Esophagus muscularis mucosa (tissue), 4 donors: ENCODE measurements at regions not wholly inside any gene's neighbourhood (a gene's known extent, or its start where the extent isn't known, plus 50 kb on each side); places are given as distances from the start of the nearest gene placed in this dataset.

Source experiments
- DNase-seq: peaks from one replicate; pipeline ENCODE4 v3.0.0-alpha.2; 2017; ENCODE audit errors: extremely low spot score
- H3K27ac ChIP-seq, 4 donors: fragments of 200-600 bp; sonication (generic); replicated peaks in 1 of 4; 1 replicate in 3 of 4; 2 replicates in 1 of 4; pipeline ENCODE4 v1.5.1; 2016 to 2019; ENCODE audit warnings: mild to moderate bottlenecking in 1 of 4
- H3K27me3 ChIP-seq, 4 donors: fragments of 200-600 bp; sonication (generic); one replicate each; pipeline versions ENCODE4 v1.5.1 to v1.6.0; 2016 to 2019
- H3K36me3 ChIP-seq, 4 donors: fragments of 200-600 bp; sonication (generic); one replicate each; pipeline ENCODE4 v1.5.1; 2016 to 2019
- H3K4me1 ChIP-seq, 4 donors: fragments of 200-600 bp; sonication (generic); one replicate each; pipeline ENCODE4 v1.5.1; 2016 to 2019
- H3K4me3 ChIP-seq, 4 donors: fragments of 200-600 bp; sonication (generic); 1 replicate in 2 of 4; 2 replicates in 2 of 4; pipeline ENCODE4 v1.5.1; 2016 to 2019; ENCODE audit warnings: mild to moderate bottlenecking in 4 of 4, moderate library complexity in 1 of 4
- H3K9me3 ChIP-seq, 4 donors: fragments of 200-600 bp; sonication (generic); 1 replicate in 3 of 4; 2 replicates in 1 of 4; pipeline ENCODE4 v1.5.1; 2016 to 2019
- EP300 ChIP-seq: sonication (generic); formaldehyde crosslinking; IDR thresholded peaks from one replicate; pipeline ENCODE4 v1.6.1; 2017; ENCODE audit warnings: antibody characterized with exemption
- POLR2A ChIP-seq: fragments of 450-650 bp; IDR thresholded peaks from one replicate; pipeline ENCODE4 v1.6.1; 2017; ENCODE audit warnings: antibody characterized with exemption, moderate library complexity, mild to moderate bottlenecking, low read depth
- POLR2AphosphoS5 ChIP-seq, 2 donors: sonication (generic); formaldehyde crosslinking; IDR thresholded peaks; one replicate each; pipeline ENCODE4 v1.6.1; 2017; ENCODE audit warnings: antibody characterized with exemption in 2 of 2
- WGBS: methylation state at CpG from one replicate; pipeline ENCODE4 v1.1.5; 2018; 5-methylcytosine and 5-hydroxymethylcytosine counted together
- intact Hi-C: fragments of 100-400 bp; cut with DNase I; formaldehyde crosslinking; loops from one replicate; pipeline ENCODE4 v1.15.1; 2023
- TF ChIP-seq, protein P1 (sequence below), 3 experiments: fragments of 200-600 bp in 2 of 3; fragments of 450-650 bp in 1 of 3; sonication (generic) in 2 of 3; IDR thresholded peaks; one replicate each; pipeline ENCODE4 v1.5.1; 2017 to 2019; ENCODE audit warnings: antibody characterized with exemption in 3 of 3, mild to moderate bottlenecking in 2 of 3, moderate library complexity in 1 of 3

DNA sequence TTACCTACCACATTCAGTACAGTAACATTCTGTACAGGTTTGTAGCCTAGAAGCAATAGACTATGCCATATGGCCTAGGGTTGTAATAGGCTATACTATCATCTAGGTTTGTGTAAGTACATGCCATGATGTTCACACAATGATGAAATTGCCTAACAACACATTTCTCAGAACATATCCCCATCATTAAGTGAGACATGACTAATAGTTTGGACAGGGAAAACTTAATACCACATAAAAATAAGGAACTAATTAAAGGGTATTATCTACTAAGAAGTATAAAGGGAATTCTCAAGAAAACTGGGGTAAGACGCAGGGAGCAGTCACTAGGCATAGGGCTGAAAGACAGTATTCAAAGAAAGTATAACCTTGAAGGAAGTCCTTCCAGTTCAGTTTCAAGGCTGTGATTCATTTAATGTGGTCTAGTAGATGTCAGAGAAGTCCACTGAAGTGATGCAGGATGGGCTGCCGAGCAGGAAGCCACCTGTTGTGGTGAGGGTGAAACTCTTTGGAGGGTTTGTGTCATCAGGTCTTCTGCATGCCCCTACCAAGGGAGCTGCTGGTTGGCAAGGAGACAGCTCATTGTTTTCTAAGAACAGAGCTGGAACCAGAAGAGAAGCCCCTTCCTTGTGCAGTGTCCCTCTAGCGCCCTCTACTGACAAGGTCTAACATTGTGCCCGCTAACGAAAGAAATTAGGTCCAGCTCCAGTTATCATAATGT lies 122.9 kb downstream of the OLFM4 start:
- H3K4me3 ChIP-seq: no peak overlapping the region
- no peaks in the 10 kb centered on the region for H3K4me1 ChIP-seq
- intact Hi-C loops: no loop called here
- H3K36me3 ChIP-seq: no peaks in the 10 kb centered on the region
- H3K9me3 ChIP-seq: no peaks in the 10 kb centered on the region
- 31% methylated on average over 5 of the region's 5 CpGs for WGBS
- no peak for DNase-seq
- peaks cover 0 to 9% (median 0%) of the 10 kb centered on the region in 4 donors for H3K27me3 ChIP-seq
- TF ChIP-seq EP300 (no peak), POLR2AphosphoS5 (IDR thresholded peaks at IDR 0.05) (no peak), POLR2A (no peak)
- TF ChIP-seq, protein P1, sequence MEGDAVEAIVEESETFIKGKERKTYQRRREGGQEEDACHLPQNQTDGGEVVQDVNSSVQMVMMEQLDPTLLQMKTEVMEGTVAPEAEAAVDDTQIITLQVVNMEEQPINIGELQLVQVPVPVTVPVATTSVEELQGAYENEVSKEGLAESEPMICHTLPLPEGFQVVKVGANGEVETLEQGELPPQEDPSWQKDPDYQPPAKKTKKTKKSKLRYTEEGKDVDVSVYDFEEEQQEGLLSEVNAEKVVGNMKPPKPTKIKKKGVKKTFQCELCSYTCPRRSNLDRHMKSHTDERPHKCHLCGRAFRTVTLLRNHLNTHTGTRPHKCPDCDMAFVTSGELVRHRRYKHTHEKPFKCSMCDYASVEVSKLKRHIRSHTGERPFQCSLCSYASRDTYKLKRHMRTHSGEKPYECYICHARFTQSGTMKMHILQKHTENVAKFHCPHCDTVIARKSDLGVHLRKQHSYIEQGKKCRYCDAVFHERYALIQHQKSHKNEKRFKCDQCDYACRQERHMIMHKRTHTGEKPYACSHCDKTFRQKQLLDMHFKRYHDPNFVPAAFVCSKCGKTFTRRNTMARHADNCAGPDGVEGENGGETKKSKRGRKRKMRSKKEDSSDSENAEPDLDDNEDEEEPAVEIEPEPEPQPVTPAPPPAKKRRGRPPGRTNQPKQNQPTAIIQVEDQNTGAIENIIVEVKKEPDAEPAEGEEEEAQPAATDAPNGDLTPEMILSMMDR (IDR thresholded peaks at IDR 0.05): peak in 2 of 3 experiments; percentile 28 to 46
- no peak overlapping the region for H3K27ac ChIP-seq

DNA sequence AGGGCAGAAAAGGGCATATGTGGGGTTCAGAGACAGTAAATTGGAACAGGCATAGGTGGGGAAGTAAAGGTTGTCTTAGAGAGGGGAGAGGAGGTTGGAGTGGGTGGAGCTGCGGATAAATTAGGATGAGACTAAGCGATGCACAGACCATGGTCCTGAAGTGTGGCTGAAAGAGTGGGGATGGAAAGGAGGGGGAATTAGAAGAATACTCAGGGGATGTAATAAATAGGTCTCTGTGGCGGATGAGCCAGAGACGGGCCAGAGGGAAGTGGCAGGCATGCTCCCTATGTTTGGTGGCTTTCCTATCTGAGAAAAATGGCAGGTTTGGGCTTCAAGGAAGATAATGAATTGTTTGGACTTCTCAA lies 123.4 kb downstream of the OLFM4 start:
- DNase-seq: no peak
- Histone ChIP-seq H3K4me1 (no peaks in the 10 kb centered on the region), H3K27me3 (peaks cover 0 to 9% (median 0%) of the 10 kb centered on the region in 4 donors), H3K9me3 (no peaks in the 10 kb centered on the region), H3K4me3 (no peak overlapping the region), H3K27ac (no peak overlapping the region), H3K36me3 (no peaks in the 10 kb centered on the region)
- intact Hi-C loops: no loop called here
- TF ChIP-seq POLR2AphosphoS5 (IDR thresholded peaks at IDR 0.05): no peak
- TF ChIP-seq EP300: no peak
- no peak for TF ChIP-seq POLR2A
- TF ChIP-seq, protein P1 (IDR thresholded peaks at IDR 0.05): no peak
- 33% methylated on average over 4 of the region's 4 CpGs for whole genome bisulfite sequencing

DNA sequence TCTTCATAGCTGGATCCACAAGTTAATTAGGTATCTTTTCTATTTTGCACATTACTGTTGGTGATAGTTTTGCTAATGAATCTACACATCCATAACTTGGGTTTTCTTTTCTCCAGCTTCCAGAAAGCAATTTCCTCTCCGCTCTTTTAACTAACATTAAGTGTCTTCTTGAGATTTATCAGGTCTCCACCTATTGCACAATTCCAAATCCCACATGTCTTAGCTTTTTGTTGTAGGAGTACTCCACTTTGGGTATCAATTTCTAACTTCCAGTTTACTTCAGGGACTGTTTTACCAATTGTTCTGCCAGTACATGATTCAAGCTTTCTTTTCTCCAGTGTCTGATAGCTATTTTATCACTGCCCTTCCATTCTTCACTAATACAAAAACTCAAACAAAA lies 129.6 kb downstream of the OLFM4 start:
- no peaks in the 10 kb centered on the region for H3K4me1 ChIP-seq
- TF ChIP-seq POLR2A: no peak
- TF ChIP-seq, protein P1 (IDR thresholded peaks at IDR 0.05): no peak
- TF ChIP-seq POLR2AphosphoS5 (IDR thresholded peaks at IDR 0.05): no peak
- no peak for TF ChIP-seq EP300

DNA sequence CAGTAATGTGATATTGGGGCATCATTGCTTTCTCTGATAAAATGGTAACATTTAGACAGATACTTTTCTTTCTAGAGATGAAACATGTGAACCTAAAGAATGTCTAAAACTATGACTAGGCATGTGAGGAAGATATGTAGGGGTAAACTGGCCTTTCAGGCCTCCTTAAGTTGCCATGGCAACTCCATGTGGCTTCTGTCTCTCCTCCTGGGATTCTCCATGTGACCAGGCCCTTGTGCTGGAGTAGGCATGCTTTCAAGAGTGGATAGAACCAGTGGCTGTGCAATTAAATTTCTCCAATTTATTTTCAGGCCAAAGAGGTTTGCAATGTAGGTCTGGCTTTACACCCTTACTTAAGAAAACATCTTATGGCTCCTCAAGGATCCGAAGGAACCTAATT lies 130.8 kb downstream of the OLFM4 start:
- TF ChIP-seq EP300 (no peak), POLR2AphosphoS5 (IDR thresholded peaks at IDR 0.05) (no peak), POLR2A (no peak)
- TF ChIP-seq, protein P1 (IDR thresholded peaks at IDR 0.05): no peak
- DNase-seq: no peak
- Histone ChIP-seq H3K9me3 (peaks cover 0 to 6% (median 3%) of the 10 kb centered on the region in 4 donors), H3K36me3 (no peaks in the 10 kb centered on the region), H3K27ac (no peak overlapping the region), H3K27me3 (peaks cover 0 to 9% (median 0%) of the 10 kb centered on the region in 4 donors), H3K4me1 (no peaks in the 10 kb centered on the region), H3K4me3 (no peak overlapping the region)
- 89% methylated on average over 1 of the region's 1 CpG for WGBS
- intact Hi-C loops: no loop called here

More for the DNA sequence above, 129.6 kb downstream of the OLFM4 start:
- H3K36me3 ChIP-seq: no peaks in the 10 kb centered on the region
- intact Hi-C loops: no loop called here
- no peak overlapping the region for H3K4me3 ChIP-seq
- peaks cover 0 to 5% (median 0%) of the 10 kb centered on the region in 4 donors for H3K27me3 ChIP-seq
- no peak for DNase-seq
- WGBS: 93% methylated on average over 1 of the region's 1 CpG
- peaks cover 0 to 6% (median 3%) of the 10 kb centered on the region in 4 donors for H3K9me3 ChIP-seq
- no peak overlapping the region for H3K27ac ChIP-seq
